ENCODE measurements at regions not wholly inside any gene's neighbourhood (a gene's known extent, or its start where the extent isn't known, plus 50 kb on each side); places are given as distances from the start of the nearest gene placed in this dataset.
"Not testable (repeated sequence)": the region's sequence is repeated elsewhere in the genome, so short reads cannot be mapped to it uniquely, and the experiment has no call there.

DNA sequence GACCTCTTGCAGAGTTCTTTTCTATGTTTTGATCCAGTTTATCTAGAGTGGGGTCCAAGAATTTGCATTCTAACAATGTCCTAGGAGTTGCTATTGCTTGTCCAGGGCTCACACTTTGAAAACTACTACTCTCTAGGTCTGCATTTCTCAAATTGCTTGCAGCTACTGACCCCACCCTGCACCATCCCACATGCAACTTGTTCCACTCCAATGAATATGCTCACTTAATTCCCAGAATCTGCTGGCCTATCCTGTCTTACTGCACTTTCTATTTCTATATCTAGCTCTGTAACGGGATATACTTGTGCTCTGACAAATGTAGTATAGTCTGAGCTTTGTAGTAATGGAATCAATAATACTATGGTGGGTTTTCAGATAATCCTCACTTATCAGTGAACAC lies 570.3 kb downstream of the IQCM start:
- H3K4me1 Mint-ChIP-seq: no peaks in the 10 kb centered on the region
- H3K4me3 Mint-ChIP-seq: no peak overlapping the region
- H3K27me3 Mint-ChIP-seq: no peaks in the 10 kb centered on the region
- no peaks in the 10 kb centered on the region for H3K9me3 Mint-ChIP-seq
- H3K36me3 Mint-ChIP-seq: no peaks in the 10 kb centered on the region
- ATAC-seq: no peak
- H3K27ac Mint-ChIP-seq: no peak overlapping the region

GRCh38 chr4:149238097-149238496 lies 577.5 kb downstream of the IQCM start:
- no peaks in the 10 kb centered on the region for H3K27me3 Mint-ChIP-seq
- no peaks in the 10 kb centered on the region for H3K4me1 Mint-ChIP-seq
- no peaks in the 10 kb centered on the region for H3K36me3 Mint-ChIP-seq
- ATAC-seq: no peak
- H3K4me3 Mint-ChIP-seq: no peak overlapping the region
- no peak overlapping the region for H3K27ac Mint-ChIP-seq
- H3K9me3 Mint-ChIP-seq: no peaks in the 10 kb centered on the region

GRCh38 chr4:149234798-149235197 lies 580.8 kb downstream of the IQCM start:
- no peak for ATAC-seq
- Mint-ChIP-seq H3K27me3 (no peaks in the 10 kb centered on the region), H3K4me1 (no peaks in the 10 kb centered on the region), H3K27ac (no peak overlapping the region), H3K4me3 (no peak overlapping the region), H3K36me3 (no peaks in the 10 kb centered on the region), H3K9me3 (peaks cover 3% of the 10 kb centered on the region)

GRCh38 chr4:149223659-149224058 lies 592.0 kb downstream of the IQCM start:
- H3K27ac Mint-ChIP-seq: no peak overlapping the region
- no peaks in the 10 kb centered on the region for H3K4me1 Mint-ChIP-seq
- no peak overlapping the region for H3K4me3 Mint-ChIP-seq
- H3K9me3 Mint-ChIP-seq: peaks cover 11% of the 10 kb centered on the region
- no peaks in the 10 kb centered on the region for H3K36me3 Mint-ChIP-seq
- no peaks in the 10 kb centered on the region for H3K27me3 Mint-ChIP-seq
- no peak for ATAC-seq

GRCh38 chr4:149218672-149219071 lies 597.0 kb downstream of the IQCM start:
- no peak overlapping the region for H3K4me3 Mint-ChIP-seq
- no peak for ATAC-seq
- no peaks in the 10 kb centered on the region for H3K4me1 Mint-ChIP-seq
- H3K27ac Mint-ChIP-seq: no peak overlapping the region
- H3K36me3 Mint-ChIP-seq: no peaks in the 10 kb centered on the region
- peaks cover 9% of the 10 kb centered on the region for H3K9me3 Mint-ChIP-seq
- no peaks in the 10 kb centered on the region for H3K27me3 Mint-ChIP-seq

- no peaks in the 10 kb centered on the region for H3K36me3 Mint-ChIP-seq
- H3K4me3 Mint-ChIP-seq: no peak overlapping the region
- no peaks in the 10 kb centered on the region for H3K4me1 Mint-ChIP-seq
- H3K27ac Mint-ChIP-seq: no peak overlapping the region
- ATAC-seq: no peak
- H3K9me3 Mint-ChIP-seq: no peaks in the 10 kb centered on the region
- H3K27me3 Mint-ChIP-seq: no peaks in the 10 kb centered on the region
Observed at GRCh38 chr4:149214301-149214700, 601.3 kb downstream of the IQCM start.

DNA sequence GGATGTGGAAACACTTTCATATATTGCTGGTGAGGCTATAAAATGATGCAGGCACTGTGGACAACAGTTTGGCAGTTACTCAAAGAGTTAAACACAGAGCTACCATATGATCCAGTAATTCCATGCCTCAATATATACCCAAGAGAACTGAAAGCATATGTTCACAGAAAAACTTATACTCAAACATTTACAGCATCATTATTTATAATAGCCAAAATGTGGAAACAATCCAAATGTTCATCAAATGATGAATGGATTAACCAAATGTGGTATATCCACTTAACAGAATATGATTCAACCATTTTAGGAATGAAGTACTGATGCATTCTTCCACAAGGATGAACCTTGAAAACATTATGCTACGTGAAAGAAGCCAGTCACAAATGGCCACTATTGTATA lies 603.8 kb downstream of the IQCM start:
- H3K4me3 Mint-ChIP-seq: no peak overlapping the region

DNA sequence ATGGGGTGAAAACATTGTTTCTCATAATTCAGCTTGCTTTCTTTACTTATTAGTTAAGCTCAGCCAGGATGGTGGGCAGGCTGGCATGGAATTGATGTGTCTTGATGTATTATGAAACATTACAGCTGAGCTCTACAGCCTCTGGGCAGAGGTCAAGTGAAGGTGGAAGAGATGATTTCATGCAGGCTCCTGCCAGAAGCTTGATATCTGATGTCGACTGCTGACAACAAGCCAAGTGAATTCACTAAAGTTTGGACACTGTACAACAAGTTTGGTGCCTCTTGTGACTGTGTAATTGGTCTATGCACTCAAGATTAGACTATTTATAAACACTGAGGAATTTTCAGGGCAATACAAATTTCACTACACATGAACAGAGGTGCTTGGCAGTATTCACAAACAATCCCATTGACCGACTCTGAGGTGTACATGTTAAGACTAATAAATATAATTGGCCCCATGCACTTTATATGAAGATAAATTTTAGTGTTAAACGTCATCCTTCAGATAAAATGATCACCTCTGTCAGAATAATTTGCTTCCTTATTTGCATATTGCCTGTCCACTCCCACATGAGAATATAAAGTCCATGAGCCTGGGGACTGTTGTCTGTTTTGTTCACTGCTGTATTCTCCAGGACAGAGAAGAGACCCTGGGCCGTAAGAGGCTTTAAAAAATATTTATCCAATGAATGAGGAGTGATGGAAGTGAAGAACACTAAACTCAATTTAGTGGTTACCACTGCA lies 612.2 kb downstream of the IQCM start:
- no peak for ATAC-seq
- Mint-ChIP-seq H3K27ac (no peak overlapping the region), H3K4me1 (no peaks in the 10 kb centered on the region), H3K36me3 (no peaks in the 10 kb centered on the region), H3K9me3 (no peaks in the 10 kb centered on the region), H3K27me3 (no peaks in the 10 kb centered on the region), H3K4me3 (no peak overlapping the region)

More for the DNA sequence above, 603.8 kb downstream of the IQCM start:
- H3K4me1 Mint-ChIP-seq: no peaks in the 10 kb centered on the region
- no peaks in the 10 kb centered on the region for H3K27me3 Mint-ChIP-seq
- no peaks in the 10 kb centered on the region for H3K36me3 Mint-ChIP-seq
- no peak overlapping the region for H3K27ac Mint-ChIP-seq
- no peak for ATAC-seq
- no peaks in the 10 kb centered on the region for H3K9me3 Mint-ChIP-seq

DNA sequence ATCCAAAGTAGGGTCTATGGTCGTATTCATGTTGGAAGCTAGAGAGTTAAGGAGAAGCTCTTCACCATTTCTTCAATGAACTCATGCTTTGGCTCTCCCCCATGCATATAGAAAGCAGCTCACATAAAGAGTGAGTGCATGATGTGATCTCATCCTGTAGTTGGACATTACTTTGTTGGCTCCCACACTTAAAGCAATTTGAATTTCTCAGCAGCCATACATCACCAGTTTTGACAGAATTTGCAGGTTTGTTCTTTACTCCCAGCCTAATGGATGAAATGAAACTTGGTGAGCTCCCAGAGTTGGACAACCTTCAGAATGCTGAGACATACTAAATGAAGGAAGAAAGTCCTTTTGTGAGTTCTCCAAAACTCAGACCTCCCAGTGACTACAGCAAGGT lies 613.5 kb downstream of the IQCM start:
- Mint-ChIP-seq H3K9me3 (no peaks in the 10 kb centered on the region), H3K36me3 (no peaks in the 10 kb centered on the region), H3K4me3 (no peak overlapping the region), H3K27ac (no peak overlapping the region), H3K4me1 (no peaks in the 10 kb centered on the region), H3K27me3 (no peaks in the 10 kb centered on the region)
- ATAC-seq: no peak

- Mint-ChIP-seq H3K36me3 (no peaks in the 10 kb centered on the region), H3K27ac (no peak overlapping the region), H3K9me3 (no peaks in the 10 kb centered on the region), H3K27me3 (no peaks in the 10 kb centered on the region), H3K4me1 (no peaks in the 10 kb centered on the region), H3K4me3 (no peak overlapping the region)
- ATAC-seq: no peak
Observed at GRCh38 chr4:149199594-149199993, 616.0 kb downstream of the IQCM start.

DNA sequence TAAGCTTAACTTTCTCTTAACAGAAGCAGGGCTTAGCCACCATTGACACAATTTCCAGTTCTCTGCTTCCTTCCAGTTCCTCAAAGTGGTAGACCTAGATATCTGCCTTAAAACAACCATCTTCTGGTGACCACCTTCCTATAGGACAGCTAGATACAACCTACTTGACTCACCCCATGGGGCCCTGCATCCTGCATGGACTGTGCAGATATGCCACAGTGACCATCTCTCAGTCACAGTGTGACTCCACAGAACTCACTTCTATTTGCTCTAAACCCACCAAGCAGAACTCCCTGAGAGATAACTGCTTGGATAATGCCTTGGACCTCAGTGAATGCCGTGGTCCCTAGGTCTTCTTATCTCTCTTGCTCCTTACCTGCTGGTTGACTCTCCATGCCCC lies 621.6 kb downstream of the IQCM start:
- H3K4me3 Mint-ChIP-seq: no peak overlapping the region
- no peaks in the 10 kb centered on the region for H3K27me3 Mint-ChIP-seq
- ATAC-seq: no peak
- no peak overlapping the region for H3K27ac Mint-ChIP-seq
- H3K9me3 Mint-ChIP-seq: no peaks in the 10 kb centered on the region
- no peaks in the 10 kb centered on the region for H3K4me1 Mint-ChIP-seq
- H3K36me3 Mint-ChIP-seq: no peaks in the 10 kb centered on the region

GRCh38 chr4:149187726-149188125 lies 627.9 kb downstream of the IQCM start:
- Mint-ChIP-seq H3K4me1 (no peaks in the 10 kb centered on the region), H3K4me3 (no peak overlapping the region), H3K27me3 (no peaks in the 10 kb centered on the region), H3K27ac (no peak overlapping the region), H3K36me3 (no peaks in the 10 kb centered on the region), H3K9me3 (no peaks in the 10 kb centered on the region)
- ATAC-seq: no peak

- H3K36me3 Mint-ChIP-seq: no peaks in the 10 kb centered on the region
- no peak overlapping the region for H3K27ac Mint-ChIP-seq
- no peak for ATAC-seq
- H3K4me3 Mint-ChIP-seq: no peak overlapping the region
- no peaks in the 10 kb centered on the region for H3K9me3 Mint-ChIP-seq
- H3K4me1 Mint-ChIP-seq: no peaks in the 10 kb centered on the region
- no peaks in the 10 kb centered on the region for H3K27me3 Mint-ChIP-seq
Observed at GRCh38 chr4:149183638-149184037, 632.0 kb downstream of the IQCM start.

GRCh38 chr4:149181459-149181858 lies 634.2 kb downstream of the IQCM start:
- not testable (repeated sequence) for ATAC-seq, H3K4me3 Mint-ChIP-seq, H3K9me3 Mint-ChIP-seq, H3K36me3 Mint-ChIP-seq, H3K27ac Mint-ChIP-seq, H3K4me1 Mint-ChIP-seq, H3K27me3 Mint-ChIP-seq

- Mint-ChIP-seq H3K36me3 (no peaks in the 10 kb centered on the region), H3K4me3 (no peak overlapping the region), H3K4me1 (no peaks in the 10 kb centered on the region), H3K9me3 (peaks cover 3% of the 10 kb centered on the region), H3K27ac (no peak overlapping the region), H3K27me3 (no peaks in the 10 kb centered on the region)
- ATAC-seq: no peak
Observed at GRCh38 chr4:149176039-149176438, 639.6 kb downstream of the IQCM start.

DNA sequence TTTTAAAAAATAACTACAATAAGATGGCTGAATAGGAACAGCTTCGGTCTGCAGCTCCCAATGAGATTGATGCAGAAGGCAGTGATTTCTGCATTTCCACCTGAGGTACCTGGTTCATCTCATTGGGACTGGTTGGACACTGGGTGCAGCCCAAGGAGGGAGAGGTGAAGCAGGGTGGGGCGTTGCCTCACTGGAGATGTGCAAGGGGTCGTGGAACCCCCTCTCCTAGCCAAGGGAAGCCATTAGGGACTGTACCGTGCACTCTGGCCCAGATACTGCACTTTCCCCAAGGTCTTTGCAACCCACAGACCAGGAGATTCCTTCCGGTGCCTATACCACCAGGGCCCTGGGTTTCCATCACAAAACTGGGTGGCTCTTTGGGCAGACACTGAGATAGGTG lies 640.1 kb downstream of the IQCM start:
- H3K4me3 Mint-ChIP-seq: no peak overlapping the region
- H3K27ac Mint-ChIP-seq: no peak overlapping the region
- H3K27me3 Mint-ChIP-seq: no peaks in the 10 kb centered on the region
- ATAC-seq: no peak
- H3K9me3 Mint-ChIP-seq: peaks cover 3% of the 10 kb centered on the region
- H3K36me3 Mint-ChIP-seq: no peaks in the 10 kb centered on the region
- H3K4me1 Mint-ChIP-seq: no peaks in the 10 kb centered on the region

Measured in stimulated activated memory B cell treated with anti-CD40 and anti-IgM and Interleukin-4, amounts not matched to agents 10 μg/mL and 1 μg/mL and 100 μg/mL, for 72 hours (primary cell).